Ovary (tissue), 3 donors: ENCODE measurements at regions not wholly inside any gene's neighbourhood (a gene's known extent, or its start where the extent isn't known, plus 50 kb on each side); places are given as distances from the start of the nearest gene placed in this dataset.

Experiments used
- EP300 ChIP-seq: sonication (generic); formaldehyde crosslinking; IDR thresholded peaks from one replicate; pipeline ENCODE4 v1.6.1; 2017; ENCODE audit warnings: antibody characterized with exemption
- POLR2A ChIP-seq: fragments of 450-650 bp; IDR thresholded peaks from one replicate; pipeline ENCODE4 v1.6.1; 2017; ENCODE audit warnings: antibody characterized with exemption, mild to moderate bottlenecking, moderate library complexity
- TF ChIP-seq, protein P1 (sequence below), 3 donors: fragments of 450-650 bp in 2 of 3; fragments of 200-600 bp in 1 of 3; IDR thresholded peaks; one replicate each; pipeline versions ENCODE4 v1.5.1 to v1.8.0; 2016 to 2022; ENCODE audit warnings: antibody characterized with exemption in 3 of 3, mild to moderate bottlenecking in 1 of 3
- donor health status: DM: no; HTN: no; CAD: no.

DNA sequence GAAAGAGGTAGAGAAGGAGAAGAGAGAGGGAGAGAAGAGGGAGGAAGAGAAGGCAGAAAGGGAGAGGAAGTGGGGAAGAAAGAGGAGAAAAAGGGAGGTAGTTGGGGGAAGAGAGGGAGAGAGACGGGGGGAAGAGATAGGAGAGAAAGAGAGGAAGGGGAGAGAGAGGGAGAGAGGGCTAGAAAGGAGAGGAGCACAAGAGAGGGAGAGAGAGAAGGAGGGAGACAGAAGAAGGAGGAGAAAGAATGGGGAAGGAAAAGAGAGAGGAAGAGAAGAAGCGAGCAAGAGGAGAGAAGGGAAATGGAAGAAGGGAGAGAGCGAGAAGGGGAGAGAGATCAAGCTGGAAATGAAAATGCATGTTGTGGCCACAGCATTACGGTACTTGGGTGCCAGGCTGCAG, 1368.4 kb upstream of the TMEM132C start:
- TF ChIP-seq POLR2A (no peak), EP300 (no peak)
- TF ChIP-seq, protein P1, sequence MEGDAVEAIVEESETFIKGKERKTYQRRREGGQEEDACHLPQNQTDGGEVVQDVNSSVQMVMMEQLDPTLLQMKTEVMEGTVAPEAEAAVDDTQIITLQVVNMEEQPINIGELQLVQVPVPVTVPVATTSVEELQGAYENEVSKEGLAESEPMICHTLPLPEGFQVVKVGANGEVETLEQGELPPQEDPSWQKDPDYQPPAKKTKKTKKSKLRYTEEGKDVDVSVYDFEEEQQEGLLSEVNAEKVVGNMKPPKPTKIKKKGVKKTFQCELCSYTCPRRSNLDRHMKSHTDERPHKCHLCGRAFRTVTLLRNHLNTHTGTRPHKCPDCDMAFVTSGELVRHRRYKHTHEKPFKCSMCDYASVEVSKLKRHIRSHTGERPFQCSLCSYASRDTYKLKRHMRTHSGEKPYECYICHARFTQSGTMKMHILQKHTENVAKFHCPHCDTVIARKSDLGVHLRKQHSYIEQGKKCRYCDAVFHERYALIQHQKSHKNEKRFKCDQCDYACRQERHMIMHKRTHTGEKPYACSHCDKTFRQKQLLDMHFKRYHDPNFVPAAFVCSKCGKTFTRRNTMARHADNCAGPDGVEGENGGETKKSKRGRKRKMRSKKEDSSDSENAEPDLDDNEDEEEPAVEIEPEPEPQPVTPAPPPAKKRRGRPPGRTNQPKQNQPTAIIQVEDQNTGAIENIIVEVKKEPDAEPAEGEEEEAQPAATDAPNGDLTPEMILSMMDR (IDR thresholded peaks at IDR 0.05): no peak
